ENCODE measurements at regions not wholly inside any gene's neighbourhood (a gene's known extent, or its start where the extent isn't known, plus 50 kb on each side); places are given as distances from the start of the nearest gene placed in this dataset.

- Histone ChIP-seq H3K4me3 (ENCODE audit: low read length) (no peak overlapping the region), H3K79me2 (ENCODE audit: low read length) (no peaks in the 10 kb centered on the region), H3K4me2 (ENCODE audit: low read depth, low read length) (no peak overlapping the region), H3K4me1 (ENCODE audit: low read length) (no peaks in the 10 kb centered on the region), H2AFZ (ENCODE audit: low read length) (no peak overlapping the region), H3K9ac (ENCODE audit: low read length) (no peak overlapping the region), H4K20me1 (ENCODE audit: insufficient read depth, low read length) (no peaks in the 10 kb centered on the region), H3K36me3 (replicated peaks; ENCODE audit: insufficient read depth, low read length) (no peaks in the 10 kb centered on the region), H3F3A (ENCODE audit: insufficient read depth, low read length) (no peaks in the 10 kb centered on the region), H3K9me3 (replicated peaks; ENCODE audit: insufficient read depth, low read length) (no peaks in the 10 kb centered on the region), H3K27ac (ENCODE audit: low read length) (no peak overlapping the region), H3K27me3 (replicated peaks; ENCODE audit: insufficient read depth, low read length) (no peaks in the 10 kb centered on the region), H3K9me2 (replicated peaks; ENCODE audit: insufficient read depth, low read length) (no peaks in the 10 kb centered on the region)
- TF ChIP-seq CTCF (IDR thresholded peaks at IDR 0.05; ENCODE audit: low read length) (no peak), EZH2 (optimal IDR thresholded peaks at IDR 0.05; ENCODE audit: low read depth, low read length) (no peak), EZH2phosphoT487 (IDR thresholded peaks at IDR 0.05; ENCODE audit: low read length) (no peak)
- DNase-seq: no peak
Measured at GRCh38 chr6:146893690-146894089, 294.9 kb downstream of the ADGB start.

DNA sequence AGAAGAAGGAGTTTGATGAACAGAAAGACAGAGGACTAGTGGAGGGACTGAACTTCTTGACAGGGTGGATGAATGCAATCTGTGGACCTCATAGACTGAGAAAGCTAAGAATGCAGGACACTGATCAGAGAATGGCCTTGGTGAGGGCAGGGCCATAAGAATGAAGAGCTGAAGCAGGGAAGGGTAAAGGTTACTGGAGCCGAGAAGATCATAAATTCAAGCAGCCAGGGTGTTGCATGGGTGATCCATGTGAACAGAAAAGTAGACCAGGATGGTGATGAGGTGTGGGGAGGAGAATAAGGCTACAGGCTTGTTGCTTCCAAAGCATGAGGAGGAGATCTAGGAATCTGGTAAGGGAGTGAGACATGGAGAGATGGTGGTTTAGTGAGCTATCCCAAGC, 295.9 kb downstream of the ADGB start:
- H3K36me3 ChIP-seq (replicated peaks; ENCODE audit: insufficient read depth, low read length): no peaks in the 10 kb centered on the region
- no peak overlapping the region for H3K9ac ChIP-seq (ENCODE audit: low read length)
- H4K20me1 ChIP-seq (ENCODE audit: insufficient read depth, low read length): no peaks in the 10 kb centered on the region
- no peaks in the 10 kb centered on the region for H3K79me2 ChIP-seq (ENCODE audit: low read length)
- H3K9me3 ChIP-seq (replicated peaks; ENCODE audit: insufficient read depth, low read length): no peaks in the 10 kb centered on the region
- H3F3A ChIP-seq (ENCODE audit: insufficient read depth, low read length): no peaks in the 10 kb centered on the region
- H3K27me3 ChIP-seq (replicated peaks; ENCODE audit: insufficient read depth, low read length): no peaks in the 10 kb centered on the region
- no peaks in the 10 kb centered on the region for H3K9me2 ChIP-seq (replicated peaks; ENCODE audit: insufficient read depth, low read length)
- H3K4me2 ChIP-seq (ENCODE audit: low read depth, low read length): no peak overlapping the region
- DNase-seq: no peak
- TF ChIP-seq CTCF (IDR thresholded peaks at IDR 0.05; ENCODE audit: low read length): no peak
- TF ChIP-seq EZH2 (optimal IDR thresholded peaks at IDR 0.05; ENCODE audit: low read depth, low read length): no peak
- no peak for TF ChIP-seq EZH2phosphoT487 (IDR thresholded peaks at IDR 0.05; ENCODE audit: low read length)
- H3K27ac ChIP-seq (ENCODE audit: low read length): no peak overlapping the region
- no peaks in the 10 kb centered on the region for H3K4me1 ChIP-seq (ENCODE audit: low read length)
- H3K4me3 ChIP-seq (ENCODE audit: low read length): no peak overlapping the region
- no peak overlapping the region for H2AFZ ChIP-seq (ENCODE audit: low read length)

GRCh38 chr6:146895101-146895771, 296.5 kb downstream of the ADGB start:
- Histone ChIP-seq H3K27me3 (replicated peaks; ENCODE audit: insufficient read depth, low read length) (no peaks in the 10 kb centered on the region), H3K9ac (ENCODE audit: low read length) (no peak overlapping the region), H3K9me2 (replicated peaks; ENCODE audit: insufficient read depth, low read length) (no peaks in the 10 kb centered on the region)

More at GRCh38 chr6:146895101-146895771, 296.5 kb downstream of the ADGB start:
- H3K79me2 ChIP-seq (ENCODE audit: low read length): no peaks in the 10 kb centered on the region
- no peaks in the 10 kb centered on the region for H3K4me1 ChIP-seq (ENCODE audit: low read length)
- H3K36me3 ChIP-seq (replicated peaks; ENCODE audit: insufficient read depth, low read length): no peaks in the 10 kb centered on the region
- H3K4me2 ChIP-seq (ENCODE audit: low read depth, low read length): no peak overlapping the region
- no peaks in the 10 kb centered on the region for H4K20me1 ChIP-seq (ENCODE audit: insufficient read depth, low read length)
- no peaks in the 10 kb centered on the region for H3K9me3 ChIP-seq (replicated peaks; ENCODE audit: insufficient read depth, low read length)
- no peak for DNase-seq
- no peak overlapping the region for H3K27ac ChIP-seq (ENCODE audit: low read length)
- H3F3A ChIP-seq (ENCODE audit: insufficient read depth, low read length): no peaks in the 10 kb centered on the region
- no peak overlapping the region for H3K4me3 ChIP-seq (ENCODE audit: low read length)
- TF ChIP-seq CTCF (IDR thresholded peaks at IDR 0.05; ENCODE audit: low read length) (no peak), EZH2 (optimal IDR thresholded peaks at IDR 0.05; ENCODE audit: low read depth, low read length) (no peak), EZH2phosphoT487 (IDR thresholded peaks at IDR 0.05; ENCODE audit: low read length) (no peak)
- H2AFZ ChIP-seq (ENCODE audit: low read length): no peak overlapping the region

Measured in MM.1S (cell line).